Spleen (tissue), 11 donors: ENCODE measurements at regions not wholly inside any gene's neighbourhood (a gene's known extent, or its start where the extent isn't known, plus 50 kb on each side); places are given as distances from the start of the nearest gene placed in this dataset.
"Not testable (repeated sequence)": the region's sequence is repeated elsewhere in the genome, so short reads cannot be mapped to it uniquely, and the experiment has no call there.

Source experiments
- DNase-seq: peaks from one replicate; pipeline ENCODE4 v3.0.0-alpha.2; 2020
- H3K27ac ChIP-seq, 8 donors: fragments of 200-600 bp; sonication (generic) in 7 of 8; 1 replicate in 4 of 8; 2 replicates in 4 of 8; pipeline versions ENCODE4 v1.5.0 to v1.8.0; 2016 to 2021; ENCODE audit warnings: inconsistent platforms in 4 of 8, mild to moderate bottlenecking in 4 of 8, moderate library complexity in 1 of 8
- H3K27me3 ChIP-seq, 7 donors: fragments of 200-600 bp; sonication (generic) in 6 of 7; replicated peaks in 1 of 7; 1 replicate in 4 of 7; 2 replicates in 3 of 7; pipeline versions ENCODE4 v1.5.0 to v1.8.0; 2016 to 2021; ENCODE audit warnings: inconsistent platforms in 3 of 7, mild to moderate bottlenecking in 1 of 7
- H3K36me3 ChIP-seq, 6 donors: fragments of 200-600 bp; sonication (generic) in 5 of 6; 1 replicate in 4 of 6; 2 replicates in 2 of 6; pipeline versions ENCODE4 v1.5.0 to v1.8.0; 2016 to 2021; ENCODE audit warnings: inconsistent platforms in 2 of 6
- H3K4me1 ChIP-seq, 6 donors: fragments of 200-600 bp; sonication (generic) in 5 of 6; 1 replicate in 3 of 6; 2 replicates in 3 of 6; pipeline versions ENCODE4 v1.5.0 to v1.8.0; 2016 to 2021; ENCODE audit warnings: inconsistent platforms in 3 of 6
- H3K4me3 ChIP-seq, 8 donors: fragments of 200-600 bp; sonication (generic) in 7 of 8; 1 replicate in 4 of 8; 2 replicates in 4 of 8; pipeline versions ENCODE4 v1.5.0 to v1.8.0; 2016 to 2021; ENCODE audit warnings: inconsistent platforms in 4 of 8, mild to moderate bottlenecking in 4 of 8, moderate library complexity in 2 of 8
- H3K9me3 ChIP-seq, 8 donors: fragments of 200-600 bp; sonication (generic) in 7 of 8; 1 replicate in 4 of 8; 2 replicates in 4 of 8; pipeline versions ENCODE4 v1.5.0 to v1.8.0; 2016 to 2021; ENCODE audit warnings: inconsistent platforms in 4 of 8
- POLR2AphosphoS5 ChIP-seq, 3 donors: sonication (generic); formaldehyde crosslinking; IDR thresholded peaks; one replicate each; pipeline ENCODE4 v1.5.1; 2017; ENCODE audit warnings: antibody characterized with exemption in 3 of 3
- WGBS, 5 donors: extraction: QIAGEN DNeasy Blood & Tissue Kit in 3 of 5; methylation state at CpG; one replicate each; pipeline versions ENCODE4 v1.1.5 to v1.1.7; 2013 to 2018; 5-methylcytosine and 5-hydroxymethylcytosine counted together
- intact Hi-C: fragments of 100-400 bp; cut with DNase I; formaldehyde crosslinking; loops from one replicate; pipeline ENCODE4 v1.15.0; 2023; ENCODE audit warnings: low total_unique reads
- TF ChIP-seq, protein P1 (sequence below), 11 experiments: fragments of 200-600 bp in 7 of 11; fragments of 450-650 bp in 4 of 11; sonication (generic) in 4 of 11; IDR thresholded peaks in 8 of 11; conservative IDR thresholded peaks in 3 of 11; 1 replicate in 7 of 11; 2 replicates in 4 of 11; pipeline versions ENCODE4 v1.4.0 to v1.8.0; 2016 to 2021; ENCODE audit warnings: antibody characterized with exemption in 11 of 11, inconsistent platforms in 4 of 11, mild to moderate bottlenecking in 1 of 11
- donor health status: healthy with polysubstance abuse.
- donor health status: DM: no; HTN: no; CAD: no; lungs with moderate emphysema.
- donor health status: DM: no; HTN: no; CAD: no.
- donor health status: Bipolar disorder and iron deficiency.
- donor health status: healthy.
- donor health status: DM: no; HTN: no; CAD: no.
- donor health status: DM: yes; HTN: yes; CAD: no.

DNA sequence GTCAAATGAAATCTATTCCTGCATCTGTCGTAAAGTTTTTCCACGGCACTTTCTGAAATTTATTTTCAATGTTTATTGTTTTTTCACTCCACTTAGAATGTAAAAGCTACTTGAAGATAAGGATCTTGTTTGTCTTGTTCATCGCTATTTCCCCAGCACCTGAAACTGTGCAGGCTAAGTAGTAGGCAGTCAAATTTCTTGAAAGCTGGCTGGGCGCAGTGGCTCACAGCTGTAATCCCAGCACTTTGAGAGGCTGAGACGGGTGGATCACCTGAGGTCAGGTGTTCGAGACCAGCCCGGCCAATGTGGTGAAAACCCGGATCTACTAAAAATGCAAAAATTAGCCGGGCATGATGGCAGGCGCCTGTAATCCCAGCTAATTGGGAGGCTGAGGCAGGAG is 111.0 kb downstream of the POTEC start:
- peaks cover 0 to 21% (median 0%) of the 10 kb centered on the region in 7 donors for H3K27me3 ChIP-seq
- H3K9me3 ChIP-seq, intact Hi-C loops, H3K27ac ChIP-seq, H3K4me1 ChIP-seq, DNase-seq, H3K36me3 ChIP-seq, H3K4me3 ChIP-seq: not testable (repeated sequence)
- WGBS, 5 donors, result 83 to 91% (median 89%) methylated on average over 9 to 10 of the region's 10 CpGs

- H3K27me3 ChIP-seq, result peaks cover 0 to 21% (median 0%) of the 10 kb centered on the region in 7 donors
- 1 to 14% (median 3%) methylated on average over 6 to 46 of the region's 46 CpGs for WGBS, 5 donors
- peak in 2 of 3 donors; percentile 20 to 41 for TF ChIP-seq POLR2AphosphoS5 (IDR thresholded peaks at IDR 0.05)
- H3K27ac ChIP-seq, result peak overlapping the region in 2 of 8 donors; percentile 21 to 26
- H3K4me1 ChIP-seq, H3K36me3 ChIP-seq, intact Hi-C loops: not testable (repeated sequence)
- peak; percentile 79 for DNase-seq
- H3K4me3 ChIP-seq, result peak overlapping the region; percentile 29 to 65 (median 38)
- peaks cover 0 to 16% (median 7%) of the 10 kb centered on the region in 8 donors for H3K9me3 ChIP-seq
These were observed 112.3 kb downstream of the POTEC start for GRCh38 chr18:14431031-14431521.

DNA sequence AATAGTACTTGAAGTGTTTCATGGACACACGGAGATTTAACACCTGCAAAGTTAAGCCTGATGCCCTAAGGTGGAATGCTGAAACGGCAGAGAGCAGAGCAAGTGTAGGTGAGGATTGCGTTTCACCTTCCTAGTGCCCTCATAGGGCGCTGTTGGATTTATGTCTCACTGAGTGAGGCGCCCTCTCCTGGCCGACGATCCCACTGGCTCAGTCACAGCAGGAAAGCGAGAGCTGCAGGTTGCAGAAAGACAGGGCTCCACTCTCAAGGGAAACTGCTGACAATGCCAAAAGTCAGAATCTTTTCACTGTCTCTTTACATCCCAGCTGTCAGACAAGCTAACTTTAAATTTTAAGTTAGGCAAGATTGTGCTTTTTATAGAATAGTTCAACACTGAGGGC is 127.6 kb downstream of the POTEC start:
- TF ChIP-seq, protein P1, sequence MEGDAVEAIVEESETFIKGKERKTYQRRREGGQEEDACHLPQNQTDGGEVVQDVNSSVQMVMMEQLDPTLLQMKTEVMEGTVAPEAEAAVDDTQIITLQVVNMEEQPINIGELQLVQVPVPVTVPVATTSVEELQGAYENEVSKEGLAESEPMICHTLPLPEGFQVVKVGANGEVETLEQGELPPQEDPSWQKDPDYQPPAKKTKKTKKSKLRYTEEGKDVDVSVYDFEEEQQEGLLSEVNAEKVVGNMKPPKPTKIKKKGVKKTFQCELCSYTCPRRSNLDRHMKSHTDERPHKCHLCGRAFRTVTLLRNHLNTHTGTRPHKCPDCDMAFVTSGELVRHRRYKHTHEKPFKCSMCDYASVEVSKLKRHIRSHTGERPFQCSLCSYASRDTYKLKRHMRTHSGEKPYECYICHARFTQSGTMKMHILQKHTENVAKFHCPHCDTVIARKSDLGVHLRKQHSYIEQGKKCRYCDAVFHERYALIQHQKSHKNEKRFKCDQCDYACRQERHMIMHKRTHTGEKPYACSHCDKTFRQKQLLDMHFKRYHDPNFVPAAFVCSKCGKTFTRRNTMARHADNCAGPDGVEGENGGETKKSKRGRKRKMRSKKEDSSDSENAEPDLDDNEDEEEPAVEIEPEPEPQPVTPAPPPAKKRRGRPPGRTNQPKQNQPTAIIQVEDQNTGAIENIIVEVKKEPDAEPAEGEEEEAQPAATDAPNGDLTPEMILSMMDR (IDR thresholded peaks at IDR 0.05 in 8 of 11, conservative IDR thresholded peaks at IDR 0.05 in 3 of 11), result peak in 5 of 11 experiments; percentile 38 to 50 (median 41)
- 0 to 1% (median 1%) methylated on average over 7 to 8 of the region's 8 CpGs for WGBS, 5 donors
- DNase-seq, H3K4me1 ChIP-seq, H3K27me3 ChIP-seq, intact Hi-C loops, H3K9me3 ChIP-seq, H3K27ac ChIP-seq, H3K36me3 ChIP-seq, H3K4me3 ChIP-seq: not testable (repeated sequence)

GRCh38 chr18:14415399-14415798 is 128.0 kb downstream of the POTEC start:
- whole genome bisulfite sequencing, 5 donors, result 39 to 71% (median 47%) methylated on average over 4 to 6 of the region's 6 CpGs
- H3K36me3 ChIP-seq, H3K9me3 ChIP-seq, H3K4me1 ChIP-seq, H3K27ac ChIP-seq, DNase-seq, H3K27me3 ChIP-seq, intact Hi-C loops, H3K4me3 ChIP-seq: not testable (repeated sequence)

DNA sequence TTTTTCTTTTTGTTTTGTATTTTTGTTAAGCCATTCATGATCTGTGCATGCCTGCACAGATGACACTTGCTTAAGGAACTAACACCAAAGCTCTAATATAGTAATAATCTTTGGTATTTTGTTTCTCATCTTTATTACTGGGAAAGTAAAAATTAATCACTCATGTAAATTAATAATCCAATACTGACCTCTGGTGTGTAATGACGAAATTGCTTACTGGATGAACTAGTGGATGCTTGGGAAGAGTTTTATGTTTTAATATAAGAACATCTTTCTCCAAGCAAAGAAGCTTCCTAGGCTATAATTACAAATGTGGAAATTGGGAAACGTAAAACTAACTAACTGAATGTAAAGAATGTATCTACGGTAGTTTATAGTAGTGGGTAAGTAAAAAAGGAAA is 147.9 kb downstream of the POTEC start:
- H3K9me3 ChIP-seq, H3K27me3 ChIP-seq: not testable (repeated sequence)

DNA sequence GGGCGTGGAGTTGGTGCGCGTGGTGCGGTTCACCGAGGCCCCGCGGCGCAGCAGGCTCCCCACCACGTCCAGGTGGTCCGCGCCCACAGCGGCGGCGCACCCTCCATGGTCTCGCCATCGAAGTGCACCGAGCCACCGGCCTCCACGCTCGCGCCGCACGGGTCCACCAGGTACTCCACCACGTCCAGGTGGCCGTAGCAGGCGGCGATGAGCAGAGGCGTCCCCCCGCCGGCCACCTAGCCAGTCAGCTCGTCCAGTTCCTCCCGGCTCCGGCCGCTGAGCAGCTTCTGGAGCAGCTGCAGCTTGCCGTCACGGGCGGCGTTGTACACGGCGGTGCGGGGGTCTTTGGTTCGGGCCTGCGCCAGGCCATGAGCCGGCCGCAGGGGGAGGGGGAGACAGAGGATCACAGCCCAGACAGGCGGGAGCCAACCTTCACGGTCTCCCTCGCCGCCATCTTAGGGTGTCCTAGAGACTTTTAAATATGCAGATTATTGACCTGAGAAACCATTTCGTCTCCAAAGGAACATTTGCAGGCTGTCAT is 149.8 kb downstream of the POTEC start:
- H3K9me3 ChIP-seq, H3K27ac ChIP-seq, H3K36me3 ChIP-seq, H3K4me3 ChIP-seq, intact Hi-C loops, H3K27me3 ChIP-seq, H3K4me1 ChIP-seq: not testable (repeated sequence)
- WGBS, 5 donors, result 94 to 96% (median 95%) methylated on average over 28 to 50 of the region's 50 CpGs
- DNase-seq, result peak; percentile 73

More for the DNA sequence above, 147.9 kb downstream of the POTEC start:
- intact Hi-C loops, H3K4me3 ChIP-seq, H3K4me1 ChIP-seq, H3K27ac ChIP-seq, DNase-seq, H3K36me3 ChIP-seq: not testable (repeated sequence)
- TF ChIP-seq, protein P1 (IDR thresholded peaks at IDR 0.05 in 8 of 11, conservative IDR thresholded peaks at IDR 0.05 in 3 of 11), result peak in 5 of 11 experiments; percentile 15 to 43 (median 28)
- WGBS, 5 donors, result 41 to 48% (median 44%) methylated on average over 1 to 3 of the region's 3 CpGs

DNA sequence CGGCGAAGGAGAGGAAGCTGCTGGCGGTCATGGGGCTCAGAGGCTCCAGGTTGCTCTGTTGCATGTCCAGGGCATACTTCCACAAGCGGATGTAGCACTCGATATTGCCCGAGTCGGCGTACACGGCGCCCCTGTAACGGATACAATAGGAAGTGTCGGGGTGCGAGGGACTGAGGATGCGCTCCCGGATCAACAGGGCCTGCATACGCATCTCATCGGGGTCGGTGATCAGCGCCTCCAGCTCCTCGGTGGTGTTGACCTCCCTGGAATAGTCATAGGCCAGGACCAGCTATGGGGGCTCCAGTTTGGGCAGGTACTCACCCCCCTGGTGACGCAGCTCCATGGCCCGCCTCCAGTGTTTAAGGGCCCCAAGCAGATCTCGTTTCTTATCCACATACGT is 150.8 kb downstream of the POTEC start:
- H3K27ac ChIP-seq, H3K4me3 ChIP-seq, H3K36me3 ChIP-seq, H3K27me3 ChIP-seq, DNase-seq, H3K9me3 ChIP-seq, intact Hi-C loops, H3K4me1 ChIP-seq: not testable (repeated sequence)
- WGBS, 5 donors, result 92 to 97% (median 95%) methylated on average over 23 to 24 of the region's 24 CpGs

- DNase-seq, H3K4me1 ChIP-seq, intact Hi-C loops, H3K36me3 ChIP-seq, H3K27ac ChIP-seq, H3K9me3 ChIP-seq, H3K4me3 ChIP-seq, H3K27me3 ChIP-seq: not testable (repeated sequence)
- WGBS, 5 donors, result 88 to 97% (median 94%) methylated on average over 1 of the region's 1 CpG
These were observed 158.4 kb downstream of the POTEC start for GRCh38 chr18:14384961-14385360.

DNA sequence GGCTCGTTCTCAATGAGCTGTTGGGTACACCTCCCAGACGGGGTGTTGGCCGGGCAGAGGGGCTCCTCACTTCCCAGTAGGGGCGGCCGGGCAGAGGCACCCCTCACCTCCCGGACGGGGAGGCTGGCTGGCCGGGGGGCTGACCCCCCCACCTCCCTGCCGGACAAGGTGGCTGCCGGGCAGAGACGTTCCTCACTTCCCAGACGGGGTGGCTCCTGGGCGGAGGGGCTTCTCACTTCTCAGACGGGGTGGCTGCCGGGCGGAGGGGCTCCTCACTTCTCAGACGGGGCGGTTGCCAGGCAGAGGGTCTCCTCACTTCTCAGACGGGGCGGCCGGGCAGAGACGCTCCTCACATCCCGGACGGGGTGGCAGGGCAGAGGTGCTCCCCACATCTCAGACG is 160.7 kb downstream of the POTEC start:
- H3K4me1 ChIP-seq, H3K36me3 ChIP-seq, intact Hi-C loops, H3K27me3 ChIP-seq, H3K9me3 ChIP-seq, H3K4me3 ChIP-seq, H3K27ac ChIP-seq: not testable (repeated sequence)
- WGBS, 5 donors, result 72 to 92% (median 89%) methylated on average over 7 to 24 of the region's 25 CpGs
- DNase-seq, result peak; percentile 68
